ENCODE measurements at regions not wholly inside any gene's neighbourhood (a gene's known extent, or its start where the extent isn't known, plus 50 kb on each side); places are given as distances from the start of the nearest gene placed in this dataset.

- TF ChIP-seq, protein P1, sequence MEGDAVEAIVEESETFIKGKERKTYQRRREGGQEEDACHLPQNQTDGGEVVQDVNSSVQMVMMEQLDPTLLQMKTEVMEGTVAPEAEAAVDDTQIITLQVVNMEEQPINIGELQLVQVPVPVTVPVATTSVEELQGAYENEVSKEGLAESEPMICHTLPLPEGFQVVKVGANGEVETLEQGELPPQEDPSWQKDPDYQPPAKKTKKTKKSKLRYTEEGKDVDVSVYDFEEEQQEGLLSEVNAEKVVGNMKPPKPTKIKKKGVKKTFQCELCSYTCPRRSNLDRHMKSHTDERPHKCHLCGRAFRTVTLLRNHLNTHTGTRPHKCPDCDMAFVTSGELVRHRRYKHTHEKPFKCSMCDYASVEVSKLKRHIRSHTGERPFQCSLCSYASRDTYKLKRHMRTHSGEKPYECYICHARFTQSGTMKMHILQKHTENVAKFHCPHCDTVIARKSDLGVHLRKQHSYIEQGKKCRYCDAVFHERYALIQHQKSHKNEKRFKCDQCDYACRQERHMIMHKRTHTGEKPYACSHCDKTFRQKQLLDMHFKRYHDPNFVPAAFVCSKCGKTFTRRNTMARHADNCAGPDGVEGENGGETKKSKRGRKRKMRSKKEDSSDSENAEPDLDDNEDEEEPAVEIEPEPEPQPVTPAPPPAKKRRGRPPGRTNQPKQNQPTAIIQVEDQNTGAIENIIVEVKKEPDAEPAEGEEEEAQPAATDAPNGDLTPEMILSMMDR (optimal IDR thresholded peaks at IDR 0.05 in 1 of 3, IDR thresholded peaks at IDR 0.05 in 1 of 3, conservative IDR thresholded peaks at IDR 0.05 in 1 of 3; ENCODE audit: extremely low read depth in 1 of 3, insufficient read depth in 2 of 3, low read length in 3 of 3), result no peak
- no peak for TF ChIP-seq EZH2 (IDR thresholded peaks at IDR 0.05; ENCODE audit: low read length)
Measured at GRCh38 chr5:81815321-81815720, 64.4 kb upstream of the SSBP2 start.
